Transverse colon (tissue), 3 donors: ENCODE measurements at regions not wholly inside any gene's neighbourhood (a gene's known extent, or its start where the extent isn't known, plus 50 kb on each side); places are given as distances from the start of the nearest gene placed in this dataset.

ENCODE experiments used
- POLR2A ChIP-seq: fragments of 450-650 bp; IDR thresholded peaks from one replicate; pipeline ENCODE4 v1.6.1; 2016; ENCODE audit warnings: antibody characterized with exemption, mild to moderate bottlenecking, moderate library complexity
- TF ChIP-seq, protein P1 (sequence below), 5 experiments: fragments of 200-600 bp in 3 of 5; fragments of 450-650 bp in 2 of 5; sonication (generic) in 3 of 5; IDR thresholded peaks; 1 replicate in 2 of 5; 2 replicates in 3 of 5; pipeline ENCODE4 v1.5.1; 2016 to 2017; ENCODE audit warnings: antibody characterized with exemption in 5 of 5, inconsistent platforms in 3 of 5, mild to moderate bottlenecking in 2 of 5, moderate library complexity in 1 of 5

DNA sequence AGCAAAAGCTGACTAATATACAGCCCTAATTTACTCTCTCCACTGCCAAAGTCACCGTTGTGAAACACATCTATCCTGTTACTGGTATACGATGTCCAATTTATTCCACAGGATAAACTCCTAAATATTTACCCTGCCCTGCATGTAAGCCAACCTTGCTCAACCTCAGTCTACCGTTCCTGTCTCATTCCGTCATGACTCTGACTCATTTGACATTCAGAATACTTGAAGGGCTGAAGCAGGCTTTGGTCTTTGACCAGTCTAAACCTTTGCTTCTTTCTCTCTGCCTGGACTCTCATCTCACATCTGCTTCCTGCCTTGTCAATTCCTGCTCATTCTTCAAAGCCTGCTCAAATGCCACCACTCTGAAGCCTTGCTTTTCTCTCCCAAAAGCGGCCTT, 157.5 kb downstream of the SCP2D1 start:
- TF ChIP-seq, protein P1, sequence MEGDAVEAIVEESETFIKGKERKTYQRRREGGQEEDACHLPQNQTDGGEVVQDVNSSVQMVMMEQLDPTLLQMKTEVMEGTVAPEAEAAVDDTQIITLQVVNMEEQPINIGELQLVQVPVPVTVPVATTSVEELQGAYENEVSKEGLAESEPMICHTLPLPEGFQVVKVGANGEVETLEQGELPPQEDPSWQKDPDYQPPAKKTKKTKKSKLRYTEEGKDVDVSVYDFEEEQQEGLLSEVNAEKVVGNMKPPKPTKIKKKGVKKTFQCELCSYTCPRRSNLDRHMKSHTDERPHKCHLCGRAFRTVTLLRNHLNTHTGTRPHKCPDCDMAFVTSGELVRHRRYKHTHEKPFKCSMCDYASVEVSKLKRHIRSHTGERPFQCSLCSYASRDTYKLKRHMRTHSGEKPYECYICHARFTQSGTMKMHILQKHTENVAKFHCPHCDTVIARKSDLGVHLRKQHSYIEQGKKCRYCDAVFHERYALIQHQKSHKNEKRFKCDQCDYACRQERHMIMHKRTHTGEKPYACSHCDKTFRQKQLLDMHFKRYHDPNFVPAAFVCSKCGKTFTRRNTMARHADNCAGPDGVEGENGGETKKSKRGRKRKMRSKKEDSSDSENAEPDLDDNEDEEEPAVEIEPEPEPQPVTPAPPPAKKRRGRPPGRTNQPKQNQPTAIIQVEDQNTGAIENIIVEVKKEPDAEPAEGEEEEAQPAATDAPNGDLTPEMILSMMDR (IDR thresholded peaks at IDR 0.05): no peak
- no peak for TF ChIP-seq POLR2A
